Stimulated activated CD8-positive, alpha-beta memory T cell treated with anti-CD3 and anti-CD28 coated beads, Interleukin-15, amount 100 ng/mL, for 24 hours (primary cell): ENCODE measurements at regions not wholly inside any gene's neighbourhood (a gene's known extent, or its start where the extent isn't known, plus 50 kb on each side); places are given as distances from the start of the nearest gene placed in this dataset.

ENCODE experiments used
- DNase-seq: peaks from one replicate; pipeline ENCODE4 v3.0.0-alpha.2; 2020; ENCODE audit warnings: low read depth

GRCh38 chr2:191610756-191611155 lies 67.2 kb upstream of the NABP1 start:
- no peak for DNase-seq

GRCh38 chr2:191611614-191612013 lies 66.3 kb upstream of the NABP1 start:
- no peak for DNase-seq

DNA sequence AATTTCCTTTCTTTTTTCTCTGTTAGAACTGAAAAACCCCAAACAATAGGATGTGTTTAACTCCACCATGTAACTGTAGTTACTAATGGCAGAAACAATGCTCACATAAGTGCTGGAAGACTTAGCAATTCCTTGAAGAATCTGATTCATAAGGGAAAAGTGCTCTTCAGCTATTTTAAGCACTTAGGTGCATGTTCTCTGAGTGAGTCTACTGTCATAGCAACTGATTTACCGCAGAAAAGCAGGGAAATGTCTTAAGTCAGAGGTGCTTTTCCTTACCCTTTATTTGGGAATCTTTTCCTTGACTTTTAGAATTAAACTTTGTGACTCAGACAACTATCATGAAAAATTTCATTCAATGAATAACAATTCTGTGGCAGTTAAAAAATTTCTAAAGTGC lies 65.4 kb upstream of the NABP1 start:
- DNase-seq, result no peak

DNA sequence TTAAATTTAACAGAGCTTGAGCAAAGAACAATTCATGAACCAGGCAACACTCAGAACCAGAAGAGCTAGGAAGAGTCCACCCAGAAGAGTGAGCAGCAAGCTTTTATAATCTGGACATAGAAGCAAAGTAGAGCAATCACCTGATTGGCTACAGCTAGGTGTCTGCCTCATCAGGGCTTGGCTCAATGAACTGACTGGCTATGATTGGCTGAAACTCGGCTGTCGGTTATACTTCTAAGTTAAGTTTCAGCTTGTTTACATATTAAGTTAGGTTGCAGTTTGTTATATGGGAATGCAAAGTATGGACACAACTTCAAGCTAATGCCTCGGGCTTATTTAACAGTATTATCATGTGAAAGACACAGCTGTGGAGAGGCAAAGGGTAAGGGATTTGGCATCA lies 63.2 kb upstream of the NABP1 start:
- DNase-seq, result no peak

DNA sequence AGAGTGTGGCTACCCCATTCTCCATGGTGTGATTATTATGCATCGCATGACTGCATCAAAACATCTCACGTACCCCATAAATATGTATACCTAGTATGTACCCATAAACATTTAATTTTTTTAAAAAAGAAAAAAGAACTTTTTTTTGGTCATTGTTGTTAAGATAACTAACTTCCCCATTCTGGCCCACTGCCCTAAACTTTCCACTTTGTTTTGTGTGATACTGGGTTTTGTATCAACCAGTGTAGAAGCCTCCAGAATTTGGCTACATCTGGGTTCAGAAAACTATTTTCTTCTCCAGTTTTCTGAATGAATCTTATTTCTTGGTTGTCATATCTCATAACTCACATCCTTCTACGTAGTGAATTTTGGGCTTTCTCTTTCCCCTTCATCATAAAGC lies 62.3 kb upstream of the NABP1 start:
- DNase-seq, result no peak

- DNase-seq, result no peak
Observed at GRCh38 chr2:191617575-191617974, 60.4 kb upstream of the NABP1 start.

GRCh38 chr2:191618046-191618780 lies 59.7 kb upstream of the NABP1 start:
- no peak for DNase-seq

DNA sequence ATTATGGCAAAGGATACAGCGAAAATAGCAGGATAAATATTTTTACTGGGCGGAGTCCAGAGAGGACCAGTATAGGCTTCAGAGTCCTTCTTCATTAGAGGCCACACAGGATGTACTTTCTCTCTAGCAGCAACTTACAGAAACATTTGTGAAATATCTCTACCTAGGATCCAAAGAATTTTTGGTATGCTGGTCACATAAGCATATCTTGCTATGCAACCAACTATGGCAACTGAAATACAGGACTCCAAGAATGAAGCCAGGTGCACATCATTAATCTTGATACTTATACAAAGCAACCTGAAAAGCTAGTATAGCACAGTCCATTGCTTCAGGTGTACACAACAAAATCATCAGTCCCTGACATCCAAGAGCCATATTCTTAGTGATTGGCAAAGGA lies 59.1 kb upstream of the NABP1 start:
- no peak for DNase-seq

- DNase-seq, result no peak
Observed at GRCh38 chr2:191620144-191620543, 57.8 kb upstream of the NABP1 start.

- DNase-seq, result no peak
Observed at GRCh38 chr2:191622374-191623320, 55.3 kb upstream of the NABP1 start.

- no peak for DNase-seq
Observed at GRCh38 chr2:191625016-191625415, 52.9 kb upstream of the NABP1 start.

- no peak for DNase-seq
Observed at GRCh38 chr2:191625446-191625845, 52.5 kb upstream of the NABP1 start.

DNA sequence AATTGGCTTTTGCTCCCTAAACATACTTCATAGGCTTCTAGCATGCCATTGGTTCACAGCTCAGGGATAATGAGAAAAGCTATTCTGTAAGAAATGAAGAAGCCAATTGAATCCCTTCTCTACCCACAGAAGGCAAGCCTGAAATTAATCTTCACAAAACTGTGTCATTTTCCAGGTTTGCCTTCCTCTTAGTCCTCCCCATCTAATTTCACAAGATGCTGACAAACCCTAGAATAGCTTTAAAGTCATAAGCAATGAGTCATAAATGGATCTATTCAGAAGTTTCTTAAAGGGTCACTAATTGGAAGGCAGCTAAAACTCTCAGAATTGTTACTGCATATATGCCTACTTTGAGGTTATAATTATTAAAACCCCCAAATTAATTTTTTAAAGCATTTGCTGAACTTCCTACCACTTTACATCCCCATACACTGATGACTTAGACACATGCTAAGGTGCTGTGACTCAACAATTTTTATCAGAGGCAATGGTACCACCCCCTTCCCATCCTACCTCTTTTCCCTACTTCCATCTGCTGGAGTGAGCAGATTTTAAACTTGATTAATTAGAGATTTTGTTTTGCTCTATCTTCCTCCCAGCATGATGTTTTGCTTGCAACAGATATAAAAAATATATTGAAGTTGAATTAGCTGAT lies 51.3 kb upstream of the NABP1 start:
- DNase-seq, result no peak

DNA sequence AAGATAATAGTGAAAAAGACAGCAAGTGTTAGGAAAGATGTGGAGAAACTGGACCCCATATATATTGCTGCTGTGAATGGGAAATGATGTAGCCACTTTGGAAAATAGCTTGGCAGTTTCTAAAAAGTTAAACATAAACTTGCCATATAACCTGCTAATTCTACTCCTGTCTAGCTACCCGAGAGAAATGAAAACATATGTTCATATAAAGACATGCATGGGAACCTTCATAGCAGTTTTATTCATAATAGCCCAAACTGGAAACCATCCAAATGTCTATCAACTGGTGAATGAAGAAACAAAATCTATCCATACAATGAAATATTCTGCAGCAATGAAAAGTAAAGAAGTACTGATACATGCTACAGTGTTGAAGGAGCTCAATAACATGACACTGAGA lies 50.4 kb upstream of the NABP1 start:
- DNase-seq, result no peak
